Naive thymus-derived CD4-positive, alpha-beta T cell (primary cell): ENCODE measurements at regions not wholly inside any gene's neighbourhood (a gene's known extent, or its start where the extent isn't known, plus 50 kb on each side); places are given as distances from the start of the nearest gene placed in this dataset.

Experiments
- ATAC-seq: fragments of 150-1000 bp; cut with Tn5 transposase; 2 replicates; pipeline ENCODE4 v1.10.0; 2021; ENCODE audit warnings: mild to moderate bottlenecking, moderate library complexity
- CTCF ChIA-PET: fragments of 350-600 bp; sonication (Branson Sonifier 250); formaldehyde crosslinking; loops from one replicate; lab custom pipeline; 2021; ENCODE audit warnings: antibody characterized with exemption; lab: Charles Lee
- POLR2A ChIA-PET: fragments of 350-600 bp; sonication (Branson Sonifier 250); formaldehyde crosslinking; loops from one replicate; lab custom pipeline; 2021; ENCODE audit warnings: antibody characterized with exemption, inconsistent platforms; lab: Charles Lee
- DNase-seq, 9 donors: peaks; one replicate each; pipeline versions ENCODE4 v3.0.0 to v3.0.0-alpha.2; 2020 to 2022; ENCODE audit warnings: mixed read lengths in 1 of 9
- H3K27ac ChIP-seq: one replicate; pipeline ENCODE4 v1.7.0; 2013; ENCODE audit warnings: mild to moderate bottlenecking, low read depth, low read length, moderate library complexity
- H3K27me3 ChIP-seq, 2 donors: one replicate each; pipeline ENCODE4 v1.7.0; 2013; ENCODE audit warnings: low read length in 2 of 2, mild to moderate bottlenecking in 2 of 2, moderate library complexity in 2 of 2; ENCODE audit not compliant: control insufficient read depth in 2 of 2, insufficient read depth in 2 of 2
- H3K36me3 ChIP-seq, 3 experiments: 1 replicate in 2 of 3; 2 replicates in 1 of 3; pipeline ENCODE4 v1.7.0; 2013; ENCODE audit warnings: low read length in 3 of 3, mild to moderate bottlenecking in 3 of 3, moderate library complexity in 1 of 3; ENCODE audit not compliant: insufficient read depth in 3 of 3, control insufficient read depth in 2 of 3
- H3K4me1 ChIP-seq, 2 donors: one replicate each; pipeline ENCODE4 v1.7.0; 2013; ENCODE audit warnings: low read length in 2 of 2, mild to moderate bottlenecking in 2 of 2, moderate library complexity in 1 of 2; ENCODE audit not compliant: control insufficient read depth in 2 of 2, insufficient read depth in 2 of 2
- H3K4me3 ChIP-seq: 2 replicates; pipeline ENCODE4 v1.7.0; 2013; ENCODE audit warnings: mild to moderate bottlenecking, low read length
- H3K9me3 ChIP-seq, 3 experiments: 1 replicate in 2 of 3; 2 replicates in 1 of 3; pipeline ENCODE4 v1.7.0; 2013; ENCODE audit warnings: low read length in 3 of 3; ENCODE audit not compliant: control insufficient read depth in 2 of 3
- H3K27ac Mint-ChIP-seq, 9 donors: one replicate each; pipeline ENCODE4 v1.8.0; 2020 to 2022; ENCODE audit warnings: mixed read lengths in 9 of 9, mild to moderate bottlenecking in 8 of 9, moderate library complexity in 5 of 9, inconsistent platforms in 2 of 9
- H3K27me3 Mint-ChIP-seq, 5 donors: one replicate each; pipeline ENCODE4 v1.8.0; 2021 to 2022; ENCODE audit warnings: mixed read lengths in 5 of 5, mild to moderate bottlenecking in 1 of 5
- H3K36me3 Mint-ChIP-seq, 5 donors: one replicate each; pipeline ENCODE4 v1.8.0; 2020 to 2022; ENCODE audit warnings: mixed read lengths in 5 of 5, mild to moderate bottlenecking in 3 of 5, inconsistent platforms in 1 of 5
- H3K4me1 Mint-ChIP-seq, 7 donors: one replicate each; pipeline ENCODE4 v1.8.0; 2020 to 2022; ENCODE audit warnings: mixed read lengths in 7 of 7, mild to moderate bottlenecking in 3 of 7, inconsistent platforms in 1 of 7
- H3K4me3 Mint-ChIP-seq, 10 donors: one replicate each; pipeline ENCODE4 v1.8.0; 2020 to 2022; ENCODE audit warnings: mild to moderate bottlenecking in 10 of 10, mixed read lengths in 10 of 10, moderate library complexity in 6 of 10, inconsistent platforms in 2 of 10
- H3K9me3 Mint-ChIP-seq, 11 donors: one replicate each; pipeline ENCODE4 v1.8.0; 2020 to 2022; ENCODE audit warnings: mixed read lengths in 11 of 11, mild to moderate bottlenecking in 4 of 11, inconsistent platforms in 1 of 11, moderate library complexity in 1 of 11
- intact Hi-C, 2 donors: fragments of 100-400 bp; cut with micrococcal nuclease; formaldehyde crosslinking; loops; one replicate each; pipeline ENCODE4 v1.15.1; 2023

DNA sequence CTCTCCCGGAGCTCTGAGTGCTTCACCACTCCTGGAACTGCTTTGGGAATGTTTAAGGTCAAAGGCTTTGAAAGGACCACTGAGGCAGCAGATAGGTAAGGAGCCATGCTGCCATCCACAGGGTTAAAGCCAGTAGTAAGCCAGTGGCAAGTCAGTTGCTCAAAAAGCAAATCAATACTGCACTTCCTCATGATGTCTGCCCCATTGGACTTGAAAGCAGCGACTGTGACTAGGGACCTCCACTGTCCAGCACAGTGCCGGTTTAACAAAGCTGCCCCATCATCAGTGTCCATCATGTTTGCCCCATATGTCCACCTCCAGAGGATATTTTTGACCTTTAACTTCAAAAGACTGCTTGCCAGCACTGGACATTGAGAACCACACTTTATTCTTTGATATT, 49.9 kb upstream of the FGF13 start:
- no peak overlapping the region for H3K27ac Mint-ChIP-seq
- H3K4me3 ChIP-seq, result no peak overlapping the region

More for the DNA sequence above, 49.9 kb upstream of the FGF13 start:
- Histone ChIP-seq H3K4me1 (no peaks in the 10 kb centered on the region), H3K36me3 (no peaks in the 10 kb centered on the region), H3K9me3 (no peaks in the 10 kb centered on the region), H3K27ac (no peak overlapping the region), H3K27me3 (no peaks in the 10 kb centered on the region)
- peaks cover 0 to 6% (median 0%) of the 10 kb centered on the region in 5 donors for H3K27me3 Mint-ChIP-seq
- ChIA-PET CTCF (no interaction called here), POLR2A (interaction anchor here (0.7 kb wide), 1 partner anchor 11 kb away, joined by 3 read pairs; no protein-coding TSS in a partner anchor)
- no peaks in the 10 kb centered on the region for H3K36me3 Mint-ChIP-seq
- intact Hi-C loops, result no loop called here
- no peaks in the 10 kb centered on the region for H3K9me3 Mint-ChIP-seq
- H3K4me1 Mint-ChIP-seq, result no peaks in the 10 kb centered on the region
- DNase-seq, result no peak
- H3K4me3 Mint-ChIP-seq, result no peak overlapping the region
- no peak for ATAC-seq
